ENCODE measurements at regions not wholly inside any gene's neighbourhood (a gene's known extent, or its start where the extent isn't known, plus 50 kb on each side); places are given as distances from the start of the nearest gene placed in this dataset.

GRCh38 chr15:37679627-37680026 is 254.8 kb upstream of the TMCO5A start:
- Histone ChIP-seq H2BK5ac (ENCODE audit: insufficient read length, low read length) (no peak overlapping the region), H3K23ac (ENCODE audit: insufficient read length, low read depth, low read length) (no peak overlapping the region), H2BK15ac (ENCODE audit: low read depth, low read length) (no peak overlapping the region), H3K27me3 (ENCODE audit: insufficient read depth, low read length) (no peaks in the 10 kb centered on the region), H3K79me1 (ENCODE audit: insufficient read depth, low read depth, low read length, poor library complexity, severe bottlenecking) (no peaks in the 10 kb centered on the region), H4K20me1 (ENCODE audit: control insufficient read depth, insufficient read depth, insufficient read length) (no peaks in the 10 kb centered on the region), H3K23me2 (ENCODE audit: insufficient read length, low read depth, low read length, poor library complexity, severe bottlenecking) (no peaks in the 10 kb centered on the region), H3K56ac (ENCODE audit: insufficient read length, low read depth, low read length) (no peak overlapping the region), H3T11ph (ENCODE audit: low read length) (no peak overlapping the region), H3K9ac (ENCODE audit: extremely low read depth, insufficient read length, low read length) (no peak overlapping the region), H3K4me1 (ENCODE audit: insufficient read depth, low read length) (no peaks in the 10 kb centered on the region), H4K91ac (ENCODE audit: insufficient read length, low read depth, low read length) (no peak overlapping the region), H3K14ac (ENCODE audit: insufficient read depth, low read length) (no peak overlapping the region), H4K8ac (replicated peaks; ENCODE audit: insufficient read length, low read depth, low read length) (no peak overlapping the region), H3K27ac (ENCODE audit: insufficient read length, low read depth, low read length) (no peak overlapping the region), H4K5ac (ENCODE audit: insufficient read length, low read depth, low read length) (no peak overlapping the region), H3K79me2 (ENCODE audit: insufficient read depth, low read length) (no peaks in the 10 kb centered on the region), H3K9me3 (ENCODE audit: control insufficient read depth, low read depth, low read length) (no peaks in the 10 kb centered on the region), H2BK20ac (ENCODE audit: low read depth, low read length, poor library complexity, severe bottlenecking) (no peak overlapping the region), H2AK5ac (ENCODE audit: insufficient read length, low read length) (no peak overlapping the region), H2AFZ (ENCODE audit: low read length) (no peak overlapping the region), H3K18ac (ENCODE audit: insufficient read length, low read depth, low read length) (no peak overlapping the region), H3K4me2 (ENCODE audit: insufficient read depth, insufficient read length, low read length) (no peak overlapping the region), H3K4ac (ENCODE audit: low read depth, low read length) (no peak overlapping the region), H2BK12ac (ENCODE audit: insufficient read length, low read depth, low read length) (no peak overlapping the region), H2BK120ac (ENCODE audit: low read depth, low read length, poor library complexity, severe bottlenecking) (no peak overlapping the region)
- no peaks in the 10 kb centered on the region for H3K36me3 Mint-ChIP-seq (ENCODE audit: insufficient read depth in 1 of 3, low read depth in 3 of 3)
- no peaks in the 10 kb centered on the region for H3K9me3 Mint-ChIP-seq
- H3K4me3 Mint-ChIP-seq: no peak overlapping the region
- no peaks in the 10 kb centered on the region for H3K27me3 Mint-ChIP-seq (ENCODE audit: low read depth)
- no peak overlapping the region for H3K27ac Mint-ChIP-seq
- TF ChIP-seq CTCF (conservative IDR thresholded peaks at IDR 0.05): no peak
- WGBS (ENCODE audit: extremely low coverage, insufficient read length, low lambda C conversion rate): no CpG with 5 or more reads among the region's 3 CpGs
- H3K4me1 Mint-ChIP-seq: peaks cover 4 to 5% of the 10 kb centered on the region in 2 experiments; a peak in 3 of 4 replicates
- DNase-seq: no peak
